ENCODE measurements at regions not wholly inside any gene's neighbourhood (a gene's known extent, or its start where the extent isn't known, plus 50 kb on each side); places are given as distances from the start of the nearest gene placed in this dataset.
"Not testable (repeated sequence)": the region's sequence is repeated elsewhere in the genome, so short reads cannot be mapped to it uniquely, and the experiment has no call there.

DNA sequence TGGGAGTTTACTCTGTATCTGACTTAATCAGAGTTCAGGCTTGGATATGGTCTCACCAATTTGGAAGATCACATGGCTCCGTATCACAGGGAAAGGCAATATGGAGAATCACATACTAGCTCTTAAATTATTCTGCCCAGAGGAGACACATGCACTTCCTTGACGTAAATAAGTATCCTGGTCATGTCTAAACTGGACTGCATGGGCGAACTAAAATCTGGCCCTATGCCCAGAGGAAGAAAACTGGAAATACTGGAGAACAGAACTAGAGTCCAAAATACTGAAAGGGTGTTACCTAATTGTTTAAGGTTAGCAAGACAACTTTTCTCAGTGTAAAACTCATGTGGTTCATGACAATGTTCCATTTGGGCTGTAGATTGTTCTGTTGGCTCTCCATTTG lies 832.3 kb downstream of the RAB28 start:
- Histone ChIP-seq H3K4me1 (ENCODE audit: control insufficient read depth, low read depth, low read length) (no peaks in the 10 kb centered on the region), H3K9ac (ENCODE audit: low read length) (no peak overlapping the region), H3K36me3 (ENCODE audit: control insufficient read depth, low read depth, low read length) (no peaks in the 10 kb centered on the region), H3K27ac (ENCODE audit: low read length) (no peak overlapping the region), H3K27me3 (ENCODE audit: control insufficient read depth, insufficient read depth, low read length) (no peaks in the 10 kb centered on the region), H3K4me3 (ENCODE audit: low read length) (no peak overlapping the region), H3K9me3 (ENCODE audit: control insufficient read depth, low read depth, low read length) (no peaks in the 10 kb centered on the region)

DNA sequence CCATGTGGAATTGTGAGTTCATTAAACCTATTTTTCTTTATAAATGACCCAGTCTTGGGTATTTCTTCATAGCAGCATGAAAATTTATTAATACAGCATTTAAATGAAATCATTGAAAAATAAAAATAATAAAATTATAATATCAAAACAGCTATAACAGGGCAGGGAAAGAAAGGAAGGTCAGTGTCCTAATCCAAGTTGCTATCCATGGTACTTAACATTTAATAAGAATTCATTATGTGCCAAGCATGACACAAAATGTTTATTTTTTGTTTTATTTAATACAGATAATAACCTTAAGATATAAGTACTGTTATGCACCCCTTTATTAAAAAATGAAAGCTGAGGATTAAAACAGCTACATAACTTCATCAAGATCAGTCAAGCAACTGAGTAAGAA lies 838.4 kb downstream of the RAB28 start:
- no peak overlapping the region for H3K4me3 ChIP-seq (ENCODE audit: low read length)
- H3K9ac ChIP-seq (ENCODE audit: low read length), result no peak overlapping the region
- no peaks in the 10 kb centered on the region for H3K27me3 ChIP-seq (ENCODE audit: control insufficient read depth, insufficient read depth, low read length)
- no peak overlapping the region for H3K27ac ChIP-seq (ENCODE audit: low read length)
- no peaks in the 10 kb centered on the region for H3K4me1 ChIP-seq (ENCODE audit: control insufficient read depth, low read depth, low read length)
- no peaks in the 10 kb centered on the region for H3K9me3 ChIP-seq (ENCODE audit: control insufficient read depth, low read depth, low read length)
- no peaks in the 10 kb centered on the region for H3K36me3 ChIP-seq (ENCODE audit: control insufficient read depth, low read depth, low read length)

DNA sequence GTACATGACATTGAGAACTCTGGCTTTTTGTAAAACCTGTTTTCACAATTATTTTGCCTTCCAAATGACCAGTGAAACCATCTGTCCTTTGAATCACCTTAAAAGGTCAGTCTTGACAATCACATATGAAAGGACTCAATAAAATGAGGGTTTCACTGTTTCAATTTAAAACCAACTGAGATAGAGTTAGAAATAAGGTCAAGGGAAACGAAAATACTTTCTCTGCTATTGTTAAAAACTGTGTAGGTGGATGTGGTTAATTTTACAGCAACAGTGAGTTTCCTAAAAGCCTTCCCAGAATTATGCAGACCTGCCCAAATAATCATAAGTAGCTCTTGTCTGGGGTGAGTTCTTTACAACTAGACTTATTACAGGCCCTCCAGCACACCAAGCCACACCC lies 839.9 kb downstream of the RAB28 start:
- Histone ChIP-seq H3K27ac (ENCODE audit: low read length) (no peak overlapping the region), H3K36me3 (ENCODE audit: control insufficient read depth, low read depth, low read length) (no peaks in the 10 kb centered on the region), H3K4me3 (ENCODE audit: low read length) (no peak overlapping the region), H3K9me3 (ENCODE audit: control insufficient read depth, low read depth, low read length) (no peaks in the 10 kb centered on the region), H3K4me1 (ENCODE audit: control insufficient read depth, low read depth, low read length) (no peaks in the 10 kb centered on the region), H3K27me3 (ENCODE audit: control insufficient read depth, insufficient read depth, low read length) (no peaks in the 10 kb centered on the region), H3K9ac (ENCODE audit: low read length) (no peak overlapping the region)

DNA sequence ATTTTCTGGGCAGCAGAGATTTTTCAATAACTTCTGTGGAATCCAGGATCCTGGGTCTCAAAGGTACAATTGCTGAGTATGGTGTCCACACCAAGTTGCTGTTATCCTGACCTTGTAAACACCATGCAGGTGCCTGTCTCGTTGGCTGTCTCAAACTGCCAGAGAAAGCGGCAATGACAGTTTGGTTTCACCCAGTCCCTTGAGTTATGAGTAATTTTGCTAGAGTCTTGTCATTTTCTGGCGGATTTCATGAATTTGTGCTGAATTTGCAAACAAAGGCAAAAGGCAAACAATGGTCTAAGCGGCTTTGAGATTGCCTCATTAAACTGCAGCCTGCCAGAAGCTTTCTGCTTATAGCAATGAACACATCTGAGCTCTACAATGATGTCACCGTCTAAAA lies 847.9 kb downstream of the RAB28 start:
- H3K27me3 ChIP-seq (ENCODE audit: control insufficient read depth, insufficient read depth, low read length), result no peaks in the 10 kb centered on the region
- H3K4me1 ChIP-seq (ENCODE audit: control insufficient read depth, low read depth, low read length), result no peaks in the 10 kb centered on the region
- no peak overlapping the region for H3K27ac ChIP-seq (ENCODE audit: low read length)

DNA sequence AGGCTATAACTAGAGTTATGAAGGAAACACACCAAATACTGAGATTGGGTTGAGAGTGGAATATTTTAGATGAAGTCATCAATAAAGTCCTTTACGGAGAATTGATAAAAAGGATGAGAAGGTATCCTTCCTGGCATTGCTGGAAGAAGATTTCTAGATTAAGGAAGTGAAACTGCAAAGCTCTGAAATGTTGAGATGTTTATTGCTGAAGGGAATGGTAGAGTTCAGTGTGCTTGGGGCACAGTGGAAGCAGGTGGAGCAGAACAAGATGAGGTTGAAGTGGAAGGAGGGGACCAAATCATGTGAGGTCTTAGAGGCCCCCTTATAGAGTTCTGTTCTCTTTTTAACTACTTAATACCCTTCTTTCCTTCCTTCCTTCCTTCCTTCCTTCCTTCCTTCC lies 848.5 kb downstream of the RAB28 start:
- no peaks in the 10 kb centered on the region for H3K27me3 ChIP-seq (ENCODE audit: control insufficient read depth, insufficient read depth, low read length)
- peaks cover 9% of the 10 kb centered on the region for H3K9me3 ChIP-seq (ENCODE audit: control insufficient read depth, low read depth, low read length)
- no peaks in the 10 kb centered on the region for H3K4me1 ChIP-seq (ENCODE audit: control insufficient read depth, low read depth, low read length)
- H3K36me3 ChIP-seq (ENCODE audit: control insufficient read depth, low read depth, low read length), result no peaks in the 10 kb centered on the region
- no peak overlapping the region for H3K4me3 ChIP-seq (ENCODE audit: low read length)
- H3K9ac ChIP-seq (ENCODE audit: low read length), result no peak overlapping the region
- H3K27ac ChIP-seq (ENCODE audit: low read length), result no peak overlapping the region

More for the DNA sequence above, 847.9 kb downstream of the RAB28 start:
- Histone ChIP-seq H3K36me3 (ENCODE audit: control insufficient read depth, low read depth, low read length) (no peaks in the 10 kb centered on the region), H3K4me3 (ENCODE audit: low read length) (no peak overlapping the region), H3K9me3 (ENCODE audit: control insufficient read depth, low read depth, low read length) (peaks cover 9% of the 10 kb centered on the region), H3K9ac (ENCODE audit: low read length) (no peak overlapping the region)

DNA sequence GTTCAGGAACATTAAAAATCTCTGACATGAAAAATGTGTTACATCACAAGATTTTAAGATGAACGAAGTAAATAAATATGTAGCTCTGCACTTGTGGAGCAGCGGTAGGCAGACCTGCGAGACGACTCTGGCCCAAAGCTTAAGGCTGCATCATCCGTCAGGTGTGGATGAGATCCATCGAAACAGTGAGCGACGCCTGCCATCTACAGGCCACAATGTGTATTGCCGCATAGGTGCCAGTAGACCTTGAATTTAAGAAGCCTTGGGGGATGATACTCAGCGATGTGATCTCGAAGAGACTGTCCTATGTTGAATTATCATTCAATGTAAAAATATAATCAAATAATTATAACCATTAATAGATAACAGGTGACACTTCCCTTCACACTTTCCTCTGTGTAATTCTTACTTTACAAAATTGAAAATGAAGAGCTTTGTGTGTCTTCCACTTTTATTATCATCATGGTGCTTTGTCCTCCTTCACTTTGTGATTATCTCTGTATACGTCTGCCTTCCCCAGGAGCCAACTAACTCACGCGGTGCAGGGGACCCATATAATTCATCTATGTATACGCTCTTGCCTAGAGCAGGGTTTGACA lies 851.0 kb downstream of the RAB28 start:
- no peak overlapping the region for H3K4me3 ChIP-seq (ENCODE audit: low read length)
- H3K27ac ChIP-seq (ENCODE audit: low read length), result no peak overlapping the region
- H3K36me3 ChIP-seq (ENCODE audit: control insufficient read depth, low read depth, low read length), result no peaks in the 10 kb centered on the region
- H3K27me3 ChIP-seq (ENCODE audit: control insufficient read depth, insufficient read depth, low read length), result no peaks in the 10 kb centered on the region
- no peak overlapping the region for H3K9ac ChIP-seq (ENCODE audit: low read length)
- peaks cover 9% of the 10 kb centered on the region for H3K9me3 ChIP-seq (ENCODE audit: control insufficient read depth, low read depth, low read length)
- no peaks in the 10 kb centered on the region for H3K4me1 ChIP-seq (ENCODE audit: control insufficient read depth, low read depth, low read length)

DNA sequence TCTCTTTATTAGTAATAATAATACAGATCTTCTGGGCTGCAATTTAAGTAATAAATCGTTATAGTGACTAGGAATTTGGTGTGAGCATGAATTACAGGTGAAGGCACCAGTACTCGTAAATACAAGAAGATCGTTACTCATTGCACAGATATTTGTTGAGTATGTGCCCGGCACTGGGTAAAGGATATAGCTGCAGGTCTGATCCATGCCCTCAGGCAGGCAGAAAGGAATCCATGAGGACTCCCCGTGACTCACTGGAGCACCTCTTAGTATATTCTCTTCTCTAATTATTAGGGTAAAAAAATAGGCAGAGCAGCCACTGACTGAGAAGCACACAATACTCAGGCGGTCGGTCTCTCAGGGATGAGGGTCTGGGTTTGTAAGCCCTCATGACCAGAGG lies 868.3 kb downstream of the RAB28 start:
- Histone ChIP-seq H3K36me3 (ENCODE audit: control insufficient read depth, low read depth, low read length) (no peaks in the 10 kb centered on the region), H3K9ac (ENCODE audit: low read length) (no peak overlapping the region), H3K27me3 (ENCODE audit: control insufficient read depth, insufficient read depth, low read length) (no peaks in the 10 kb centered on the region), H3K27ac (ENCODE audit: low read length) (no peak overlapping the region), H3K4me3 (ENCODE audit: low read length) (no peak overlapping the region), H3K4me1 (ENCODE audit: control insufficient read depth, low read depth, low read length) (no peaks in the 10 kb centered on the region), H3K9me3 (ENCODE audit: control insufficient read depth, low read depth, low read length) (no peaks in the 10 kb centered on the region)

DNA sequence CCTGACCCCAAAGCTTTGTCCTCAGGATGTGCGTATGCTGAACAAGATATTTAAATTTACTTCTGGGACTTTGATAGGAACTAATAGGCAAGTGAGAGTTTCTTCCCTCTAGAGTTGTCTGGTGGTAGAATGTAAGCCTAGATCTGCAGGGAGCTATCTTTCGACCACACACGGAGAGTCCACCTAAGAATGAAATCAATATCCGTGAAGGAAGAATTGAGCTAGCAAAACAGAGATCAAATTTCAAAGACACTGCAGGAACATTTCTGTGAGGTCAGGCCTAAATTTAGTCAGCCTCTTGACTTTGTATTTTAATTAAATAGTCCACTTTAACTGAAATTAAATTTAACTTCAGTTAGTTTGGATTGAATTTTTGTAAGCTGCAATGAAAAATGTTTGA lies 871.3 kb downstream of the RAB28 start:
- Histone ChIP-seq H3K9me3 (ENCODE audit: control insufficient read depth, low read depth, low read length) (no peaks in the 10 kb centered on the region), H3K27ac (ENCODE audit: low read length) (no peak overlapping the region), H3K4me1 (ENCODE audit: control insufficient read depth, low read depth, low read length) (peaks cover 6% of the 10 kb centered on the region), H3K4me3 (ENCODE audit: low read length) (no peak overlapping the region), H3K9ac (ENCODE audit: low read length) (no peak overlapping the region), H3K36me3 (ENCODE audit: control insufficient read depth, low read depth, low read length) (no peaks in the 10 kb centered on the region), H3K27me3 (ENCODE audit: control insufficient read depth, insufficient read depth, low read length) (no peaks in the 10 kb centered on the region)

DNA sequence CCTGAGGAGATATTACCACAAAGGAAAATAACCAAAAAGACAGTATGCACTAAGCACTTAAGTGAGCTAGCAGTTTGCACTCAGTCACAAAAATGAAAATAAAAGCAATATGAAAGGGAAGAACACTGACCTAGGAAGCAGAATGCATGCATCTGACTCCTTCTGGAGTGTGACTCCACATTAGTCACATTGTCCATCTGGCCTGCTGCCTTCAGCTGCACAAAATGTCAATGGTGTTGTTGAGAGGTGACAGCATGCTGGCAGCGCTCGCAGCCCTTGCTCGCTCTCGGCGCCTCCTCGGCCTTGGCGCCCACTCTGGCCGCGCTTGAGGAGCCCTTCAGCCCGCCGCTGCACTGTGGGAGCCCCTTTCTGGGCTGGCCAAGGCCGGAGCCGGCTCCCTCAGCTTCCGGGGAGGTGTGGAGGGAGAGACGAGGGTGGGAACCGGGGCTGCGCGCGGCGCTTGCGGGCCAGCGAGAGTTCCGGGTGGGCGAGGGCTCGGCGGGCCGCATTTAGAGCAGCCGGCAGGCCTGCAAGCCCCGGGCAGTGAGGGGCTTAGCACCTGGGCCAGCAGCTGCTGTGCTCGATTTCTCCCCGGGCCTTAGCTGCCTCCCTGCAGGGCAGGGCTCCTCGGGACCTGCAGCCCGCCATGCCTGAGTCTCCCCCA lies 874.8 kb downstream of the RAB28 start:
- H3K4me1 ChIP-seq (ENCODE audit: control insufficient read depth, low read depth, low read length), result peaks cover 20% of the 10 kb centered on the region
- H3K27me3 ChIP-seq (ENCODE audit: control insufficient read depth, insufficient read depth, low read length); H3K9ac ChIP-seq (ENCODE audit: low read length); H3K4me3 ChIP-seq (ENCODE audit: low read length); H3K27ac ChIP-seq (ENCODE audit: low read length); H3K36me3 ChIP-seq (ENCODE audit: control insufficient read depth, low read depth, low read length); H3K9me3 ChIP-seq (ENCODE audit: control insufficient read depth, low read depth, low read length): not testable (repeated sequence)

DNA sequence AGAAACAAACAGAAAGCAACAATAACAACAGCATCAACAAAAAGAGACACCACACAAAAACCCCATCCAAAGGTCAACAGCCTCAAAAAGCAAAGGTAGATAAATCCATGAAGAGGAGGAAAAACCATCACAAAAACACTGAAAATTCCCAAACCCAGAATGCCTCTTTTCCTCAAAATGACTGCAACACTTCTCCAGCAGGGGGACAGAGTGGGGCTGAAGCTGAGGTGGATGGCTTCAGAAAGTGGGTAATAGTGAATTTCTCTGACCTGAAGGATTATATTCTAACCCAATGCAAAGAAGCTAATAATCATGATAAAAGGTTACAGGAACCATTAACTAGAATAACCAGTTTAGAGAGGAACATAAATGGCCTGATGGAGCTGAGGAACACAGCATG lies 888.2 kb downstream of the RAB28 start:
- no peak overlapping the region for H3K27ac ChIP-seq (ENCODE audit: low read length)
- H3K9me3 ChIP-seq (ENCODE audit: control insufficient read depth, low read depth, low read length), result peaks cover 3% of the 10 kb centered on the region
- H3K9ac ChIP-seq (ENCODE audit: low read length), result no peak overlapping the region
- H3K4me3 ChIP-seq (ENCODE audit: low read length), result no peak overlapping the region
- peaks cover 6% of the 10 kb centered on the region for H3K4me1 ChIP-seq (ENCODE audit: control insufficient read depth, low read depth, low read length)
- no peaks in the 10 kb centered on the region for H3K36me3 ChIP-seq (ENCODE audit: control insufficient read depth, low read depth, low read length)
- H3K27me3 ChIP-seq (ENCODE audit: control insufficient read depth, insufficient read depth, low read length), result no peaks in the 10 kb centered on the region

DNA sequence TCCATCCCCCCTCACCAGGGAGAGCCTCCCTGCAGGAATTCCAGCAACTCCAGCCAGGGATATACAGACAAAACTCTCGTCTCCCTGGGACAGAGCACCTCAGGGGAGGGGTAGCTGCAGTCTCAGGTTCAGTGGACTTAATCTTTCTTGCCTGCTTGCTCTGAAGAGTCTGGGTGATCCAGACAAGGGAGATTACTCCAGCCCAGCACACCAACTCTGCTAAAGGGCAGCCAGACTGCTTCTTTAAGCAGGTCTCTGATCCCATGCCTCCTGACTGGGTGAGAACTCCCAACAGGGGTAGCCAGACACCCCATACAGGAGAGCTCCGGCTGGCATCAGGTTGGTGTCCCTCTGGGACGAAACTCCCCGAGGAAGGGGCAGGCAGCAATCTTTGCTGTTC lies 888.7 kb downstream of the RAB28 start:
- Histone ChIP-seq H3K9me3 (ENCODE audit: control insufficient read depth, low read depth, low read length) (peaks cover 3% of the 10 kb centered on the region), H3K4me3 (ENCODE audit: low read length) (no peak overlapping the region), H3K36me3 (ENCODE audit: control insufficient read depth, low read depth, low read length) (no peaks in the 10 kb centered on the region), H3K27me3 (ENCODE audit: control insufficient read depth, insufficient read depth, low read length) (no peaks in the 10 kb centered on the region), H3K9ac (ENCODE audit: low read length) (no peak overlapping the region), H3K27ac (ENCODE audit: low read length) (no peak overlapping the region), H3K4me1 (ENCODE audit: control insufficient read depth, low read depth, low read length) (peaks cover 6% of the 10 kb centered on the region)

DNA sequence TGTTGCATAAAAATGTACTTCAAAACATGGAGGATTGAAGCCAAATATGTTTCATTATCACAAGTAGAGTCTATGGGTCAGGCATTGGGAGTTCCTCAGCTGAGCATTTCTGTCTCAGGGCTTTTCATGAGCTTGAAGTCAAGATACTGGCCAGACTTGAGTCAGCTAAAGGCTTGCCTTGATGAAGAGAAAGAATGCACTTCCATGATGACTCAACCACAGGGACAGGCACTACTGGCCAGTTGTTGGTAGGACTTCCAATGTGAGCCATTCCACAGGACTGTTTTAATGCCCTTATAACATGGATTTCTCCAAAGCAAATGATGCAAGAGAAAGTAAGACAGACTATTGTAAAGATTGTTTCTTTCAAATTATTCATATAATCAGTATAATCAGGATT lies 895.6 kb downstream of the RAB28 start:
- H3K9me3 ChIP-seq (ENCODE audit: control insufficient read depth, low read depth, low read length), result no peaks in the 10 kb centered on the region
- no peaks in the 10 kb centered on the region for H3K36me3 ChIP-seq (ENCODE audit: control insufficient read depth, low read depth, low read length)
- no peak overlapping the region for H3K9ac ChIP-seq (ENCODE audit: low read length)
- no peaks in the 10 kb centered on the region for H3K27me3 ChIP-seq (ENCODE audit: control insufficient read depth, insufficient read depth, low read length)
- H3K27ac ChIP-seq (ENCODE audit: low read length), result no peak overlapping the region
- peaks cover 6% of the 10 kb centered on the region for H3K4me1 ChIP-seq (ENCODE audit: control insufficient read depth, low read depth, low read length)
- no peak overlapping the region for H3K4me3 ChIP-seq (ENCODE audit: low read length)

Measured in iPS-18a (cell line).